ENCODE measurements at regions not wholly inside any gene's neighbourhood (a gene's known extent, or its start where the extent isn't known, plus 50 kb on each side); places are given as distances from the start of the nearest gene placed in this dataset.

- Histone ChIP-seq H3K27me3 (ENCODE audit: insufficient read depth, low read length) (no peaks in the 10 kb centered on the region), H3K4me1 (ENCODE audit: insufficient read depth, low read length) (peaks cover 43% of the 10 kb centered on the region), H3K27ac (ENCODE audit: low read depth, low read length) (no peak overlapping the region), H3K9me3 (ENCODE audit: control insufficient read depth in 1 of 2, low read length in 2 of 2) (no peaks in the 10 kb centered on the region), H3K4me3 (ENCODE audit: low read length in 2 of 2) (no peak overlapping the region), H3K36me3 (ENCODE audit: insufficient read depth, low read length) (no peaks in the 10 kb centered on the region)
- H3K4me3 Mint-ChIP-seq = no peak overlapping the region
- H3K27me3 Mint-ChIP-seq = no peaks in the 10 kb centered on the region
- H3K27ac Mint-ChIP-seq = peak overlapping the region in 2 of 7 donors; percentile 12 to 74
- peaks cover 24 to 50% (median 35%) of the 10 kb centered on the region in 4 donors for H3K4me1 Mint-ChIP-seq
- no peaks in the 10 kb centered on the region for H3K9me3 Mint-ChIP-seq
- no peaks in the 10 kb centered on the region for H3K36me3 Mint-ChIP-seq
- ChIA-PET CTCF (ENCODE audit: partially characterized antibody) (interaction anchor here (0.9 to 1.4 kb wide), 3 partner anchors 11 to 24 kb away, joined by 3 read pairs; no protein-coding TSS in a partner anchor), POLR2A (ENCODE audit: partially characterized antibody) (interaction anchor here (0.5 to 8.0 kb wide), 3 partner anchors 13 to 23 kb away, joined by 3 to 121 read pairs (median 11); no protein-coding TSS in a partner anchor)
- DNase-seq = no peak
- intact Hi-C loops (cut with micrococcal nuclease) = no loop called here
Observed at GRCh38 chr1:54464477-54465146, 58.4 kb upstream of the SSBP3 start.

- no peaks in the 10 kb centered on the region for H3K27me3 Mint-ChIP-seq
- Histone ChIP-seq H3K9me3 (ENCODE audit: control insufficient read depth in 1 of 2, low read length in 2 of 2) (no peaks in the 10 kb centered on the region), H3K36me3 (ENCODE audit: insufficient read depth, low read length) (no peaks in the 10 kb centered on the region), H3K4me3 (ENCODE audit: low read length in 2 of 2) (no peak overlapping the region), H3K27me3 (ENCODE audit: insufficient read depth, low read length) (no peaks in the 10 kb centered on the region), H3K27ac (ENCODE audit: low read depth, low read length) (no peak overlapping the region), H3K4me1 (ENCODE audit: insufficient read depth, low read length) (peaks cover 49% of the 10 kb centered on the region)
- no peaks in the 10 kb centered on the region for H3K9me3 Mint-ChIP-seq
- peak overlapping the region in 6 of 7 donors; percentile 35 to 89 (median 68) for H3K27ac Mint-ChIP-seq
- peaks cover 29 to 55% (median 39%) of the 10 kb centered on the region in 4 donors for H3K4me1 Mint-ChIP-seq
- H3K36me3 Mint-ChIP-seq = no peaks in the 10 kb centered on the region
- peak overlapping the region in 1 of 8 donors; percentile 26 for H3K4me3 Mint-ChIP-seq
- ChIA-PET CTCF (ENCODE audit: partially characterized antibody) (no interaction called here), POLR2A (ENCODE audit: partially characterized antibody) (interaction anchor here (0.5 to 8.0 kb wide), 3 partner anchors 13 to 23 kb away, joined by 3 to 121 read pairs (median 11); no protein-coding TSS in a partner anchor)
- intact Hi-C loops (cut with micrococcal nuclease) = no loop called here
- DNase-seq = no peak
Observed at GRCh38 chr1:54464031-54464476, 57.9 kb upstream of the SSBP3 start.

DNA sequence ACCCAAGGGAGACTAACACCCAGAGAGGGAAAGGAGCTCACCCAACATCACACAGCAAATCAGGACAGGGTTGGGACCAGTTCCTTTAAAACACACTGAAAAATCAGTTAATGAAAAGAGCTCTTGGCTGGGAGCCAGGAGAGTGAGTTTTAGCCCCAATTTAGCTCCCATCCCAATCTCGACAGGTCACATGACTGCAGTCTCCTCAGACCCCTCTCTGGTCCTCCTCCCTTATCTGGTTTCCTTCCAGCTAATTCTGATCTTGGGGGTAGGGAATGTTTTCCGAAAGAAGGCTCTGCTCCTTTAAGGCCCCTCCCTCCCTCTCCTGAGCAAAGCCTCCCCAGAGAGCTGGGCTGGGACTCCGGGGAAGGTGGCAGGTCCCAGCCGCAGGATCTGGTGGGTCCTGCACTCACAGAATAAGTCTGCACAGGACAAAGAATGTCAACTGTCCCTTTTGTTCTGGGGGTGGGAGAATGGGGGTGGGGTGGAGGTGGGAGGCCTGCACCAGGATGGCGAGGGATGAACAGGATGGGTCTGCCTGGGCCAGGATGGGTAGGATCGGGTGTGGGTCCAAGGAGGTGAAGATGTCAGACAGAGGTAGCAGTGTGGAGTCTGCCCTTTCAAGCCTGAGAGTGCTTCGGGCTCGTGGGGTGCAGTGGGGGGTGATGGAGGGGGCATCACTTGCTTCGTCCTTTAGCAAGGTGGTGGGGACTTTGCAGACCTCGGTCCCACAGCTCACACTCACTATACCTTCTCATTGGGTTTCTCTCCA, 57.3 kb upstream of the SSBP3 start:
- peaks cover 50% of the 10 kb centered on the region for H3K4me1 ChIP-seq (ENCODE audit: insufficient read depth, low read length)
- Mint-ChIP-seq H3K9me3 (no peaks in the 10 kb centered on the region), H3K36me3 (no peaks in the 10 kb centered on the region), H3K27me3 (no peaks in the 10 kb centered on the region), H3K27ac (peak overlapping the region in 6 of 7 donors; percentile 35 to 89 (median 70)), H3K4me3 (peak overlapping the region in 1 of 8 donors; percentile 26), H3K4me1 (peaks cover 29 to 56% (median 39%) of the 10 kb centered on the region in 4 donors)
- H3K9me3 ChIP-seq (ENCODE audit: control insufficient read depth in 1 of 2, low read length in 2 of 2) = no peaks in the 10 kb centered on the region
- H3K36me3 ChIP-seq (ENCODE audit: insufficient read depth, low read length) = no peaks in the 10 kb centered on the region
- POLR2A ChIA-PET (ENCODE audit: partially characterized antibody) = interaction anchor here (0.8 to 8.0 kb wide), 3 partner anchors 8 to 23 kb away, joined by 3 to 121 read pairs (median 37); no protein-coding TSS in a partner anchor
- no peaks in the 10 kb centered on the region for H3K27me3 ChIP-seq (ENCODE audit: insufficient read depth, low read length)
- DNase-seq = no peak
- intact Hi-C loops (cut with micrococcal nuclease) = no loop called here
- CTCF ChIA-PET (ENCODE audit: partially characterized antibody) = interaction anchor here (1.0 to 1.3 kb wide), 2 partner anchors 36 to 409 kb away, joined by 3 to 4 read pairs; no protein-coding TSS in a partner anchor
- no peak overlapping the region for H3K27ac ChIP-seq (ENCODE audit: low read depth, low read length)
- H3K4me3 ChIP-seq (ENCODE audit: low read length in 2 of 2) = no peak overlapping the region

GRCh38 chr1:54462597-54463258, 56.5 kb upstream of the SSBP3 start:
- ChIA-PET POLR2A (ENCODE audit: partially characterized antibody) (interaction anchor here (0.8 to 8.0 kb wide), 3 partner anchors 9 to 24 kb away, joined by 3 to 121 read pairs (median 37); no protein-coding TSS in a partner anchor), CTCF (ENCODE audit: partially characterized antibody) (interaction anchor here (1.0 to 1.3 kb wide), 2 partner anchors 37 to 408 kb away, joined by 3 to 4 read pairs; no protein-coding TSS in a partner anchor)
- Mint-ChIP-seq H3K36me3 (no peaks in the 10 kb centered on the region), H3K9me3 (no peaks in the 10 kb centered on the region), H3K27ac (peak overlapping the region; percentile 22 to 72 (median 68)), H3K4me1 (peaks cover 30 to 60% (median 40%) of the 10 kb centered on the region in 4 donors), H3K4me3 (no peak overlapping the region), H3K27me3 (no peaks in the 10 kb centered on the region)
- H3K4me1 ChIP-seq (ENCODE audit: insufficient read depth, low read length) = peaks cover 50% of the 10 kb centered on the region
- H3K27me3 ChIP-seq (ENCODE audit: insufficient read depth, low read length) = no peaks in the 10 kb centered on the region
- H3K9me3 ChIP-seq (ENCODE audit: control insufficient read depth in 1 of 2, low read length in 2 of 2) = no peaks in the 10 kb centered on the region
- no peak overlapping the region for H3K27ac ChIP-seq (ENCODE audit: low read depth, low read length)
- H3K4me3 ChIP-seq (ENCODE audit: low read length in 2 of 2) = no peak overlapping the region
- no peaks in the 10 kb centered on the region for H3K36me3 ChIP-seq (ENCODE audit: insufficient read depth, low read length)
- no peak for DNase-seq
- intact Hi-C loops (cut with micrococcal nuclease) = no loop called here

DNA sequence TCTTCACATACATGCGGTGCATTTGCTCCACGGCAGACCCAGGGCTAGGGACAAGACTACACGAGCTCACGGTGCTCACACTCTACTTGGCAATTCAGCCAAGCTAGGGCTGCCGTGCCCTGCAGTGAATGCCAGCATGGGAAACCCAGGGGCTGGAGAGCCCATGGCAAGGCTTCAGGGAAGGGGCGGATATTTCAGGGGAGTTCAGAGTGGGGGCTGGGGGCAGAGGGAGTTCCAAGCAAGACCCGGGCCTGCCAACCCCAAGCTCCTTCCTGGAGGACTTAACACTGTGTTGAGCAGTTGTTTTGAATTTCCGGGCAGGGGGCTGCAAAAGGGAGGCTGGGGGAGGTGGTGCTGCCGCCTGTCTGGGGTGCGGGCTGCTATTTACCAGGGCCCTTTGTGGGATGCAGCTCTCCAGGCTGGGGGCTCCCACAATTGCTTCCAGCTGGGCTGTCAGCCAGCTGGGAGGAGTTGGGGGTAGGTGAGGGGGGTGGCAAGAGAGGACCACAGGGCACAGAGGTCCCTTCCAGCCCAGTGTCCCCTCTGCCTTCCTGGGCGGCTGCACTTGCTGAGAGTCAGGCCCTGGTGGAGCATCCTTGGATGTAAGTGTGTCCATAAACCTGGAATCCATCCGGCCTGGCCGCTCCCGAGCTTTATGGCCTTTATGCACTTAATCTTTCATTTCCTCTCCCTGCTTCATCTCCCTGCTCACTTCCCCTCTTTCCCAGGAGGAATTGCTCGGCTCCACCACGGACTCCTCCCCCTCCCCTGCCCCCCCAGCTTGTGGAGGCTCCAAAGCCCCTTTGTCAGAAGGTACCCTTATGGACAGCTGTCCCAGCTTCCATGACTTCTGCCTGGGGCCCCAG, 55.8 kb upstream of the SSBP3 start:
- Histone ChIP-seq H3K27me3 (ENCODE audit: insufficient read depth, low read length) (no peaks in the 10 kb centered on the region), H3K4me1 (ENCODE audit: insufficient read depth, low read length) (peaks cover 50% of the 10 kb centered on the region), H3K4me3 (ENCODE audit: low read length in 2 of 2) (no peak overlapping the region), H3K9me3 (ENCODE audit: control insufficient read depth in 1 of 2, low read length in 2 of 2) (no peaks in the 10 kb centered on the region), H3K27ac (ENCODE audit: low read depth, low read length) (no peak overlapping the region), H3K36me3 (ENCODE audit: insufficient read depth, low read length) (no peaks in the 10 kb centered on the region)
- no peaks in the 10 kb centered on the region for H3K27me3 Mint-ChIP-seq
- ChIA-PET CTCF (ENCODE audit: partially characterized antibody) (interaction anchor here (2.2 to 2.7 kb wide), 2 partner anchors 19 to 28 kb away, joined by 5 to 10 read pairs; no protein-coding TSS in a partner anchor), POLR2A (ENCODE audit: partially characterized antibody) (interaction anchor here (0.8 to 8.0 kb wide), 4 partner anchors 9 to 55 kb away, joined by 3 to 121 read pairs (median 30); no protein-coding TSS in a partner anchor)
- intact Hi-C loops (cut with micrococcal nuclease) = loop anchor here (2.0 kb wide), 1 partner anchor 15 kb away; no protein-coding TSS in a partner anchor
- H3K36me3 Mint-ChIP-seq = no peaks in the 10 kb centered on the region
- H3K27ac Mint-ChIP-seq = peak overlapping the region; percentile 63 to 99 (median 88)
- DNase-seq = no peak
- H3K4me1 Mint-ChIP-seq = peaks cover 30 to 60% (median 38%) of the 10 kb centered on the region in 4 donors
- H3K9me3 Mint-ChIP-seq = no peaks in the 10 kb centered on the region
- H3K4me3 Mint-ChIP-seq = no peak overlapping the region

DNA sequence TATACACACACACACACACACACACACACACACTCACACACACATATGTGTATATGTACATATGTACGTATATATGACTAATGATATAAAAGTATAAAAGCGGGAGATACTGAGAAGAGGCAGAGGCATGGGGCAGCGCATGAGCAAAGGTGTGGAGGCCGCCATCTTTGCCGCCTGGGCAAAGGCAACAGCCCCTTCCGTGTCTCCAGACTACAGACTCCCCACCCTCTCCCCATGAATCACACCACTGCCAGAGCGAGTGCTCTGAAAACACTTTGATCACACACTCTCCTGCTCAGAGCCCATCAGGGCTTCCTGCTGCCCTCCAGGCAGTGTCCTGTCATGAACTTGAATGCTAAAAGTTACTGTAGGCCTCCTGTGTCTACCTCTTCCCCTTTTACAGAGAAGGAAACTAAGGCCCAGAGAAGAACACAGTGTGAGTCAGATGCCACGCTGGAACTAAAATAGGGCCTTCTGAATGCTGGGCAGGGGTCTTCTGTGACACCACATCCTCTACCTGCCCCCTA, 54.7 kb upstream of the SSBP3 start:
- Mint-ChIP-seq H3K4me3 (peak overlapping the region in 2 of 8 donors; percentile 36 to 87), H3K27me3 (no peaks in the 10 kb centered on the region), H3K4me1 (peaks cover 30 to 60% (median 37%) of the 10 kb centered on the region in 4 donors), H3K36me3 (no peaks in the 10 kb centered on the region), H3K27ac (peak overlapping the region; percentile 51 to 99 (median 90)), H3K9me3 (no peaks in the 10 kb centered on the region)
- Histone ChIP-seq H3K36me3 (ENCODE audit: insufficient read depth, low read length) (no peaks in the 10 kb centered on the region), H3K4me1 (ENCODE audit: insufficient read depth, low read length) (peaks cover 50% of the 10 kb centered on the region), H3K27me3 (ENCODE audit: insufficient read depth, low read length) (no peaks in the 10 kb centered on the region), H3K9me3 (ENCODE audit: control insufficient read depth in 1 of 2, low read length in 2 of 2) (no peaks in the 10 kb centered on the region), H3K27ac (ENCODE audit: low read depth, low read length) (peak overlapping the region; percentile 13), H3K4me3 (ENCODE audit: low read length in 2 of 2) (no peak overlapping the region)
- intact Hi-C loops (cut with micrococcal nuclease) = loop anchor here (1.0 to 2.0 kb wide), 2 partner anchors 16 to 27 kb away; no protein-coding TSS in a partner anchor
- POLR2A ChIA-PET (ENCODE audit: partially characterized antibody) = interaction anchor here (1.1 to 8.0 kb wide), 5 partner anchors 16 to 55 kb away, joined by 6 to 121 read pairs (median 23); partner anchors contain the start of gene SSBP3
- CTCF ChIA-PET (ENCODE audit: partially characterized antibody) = interaction anchor here (1.0 to 2.7 kb wide), 4 partner anchors 20 to 54 kb away, joined by 4 to 10 read pairs (median 6); partner anchors contain the start of gene SSBP3
- no peak for DNase-seq

Measured in CD4-positive, alpha-beta memory T cell (primary cell).